ENCODE measurements at regions not wholly inside any gene's neighbourhood (a gene's known extent, or its start where the extent isn't known, plus 50 kb on each side); places are given as distances from the start of the nearest gene placed in this dataset.
"Not testable (repeated sequence)": the region's sequence is repeated elsewhere in the genome, so short reads cannot be mapped to it uniquely, and the experiment has no call there.

DNA sequence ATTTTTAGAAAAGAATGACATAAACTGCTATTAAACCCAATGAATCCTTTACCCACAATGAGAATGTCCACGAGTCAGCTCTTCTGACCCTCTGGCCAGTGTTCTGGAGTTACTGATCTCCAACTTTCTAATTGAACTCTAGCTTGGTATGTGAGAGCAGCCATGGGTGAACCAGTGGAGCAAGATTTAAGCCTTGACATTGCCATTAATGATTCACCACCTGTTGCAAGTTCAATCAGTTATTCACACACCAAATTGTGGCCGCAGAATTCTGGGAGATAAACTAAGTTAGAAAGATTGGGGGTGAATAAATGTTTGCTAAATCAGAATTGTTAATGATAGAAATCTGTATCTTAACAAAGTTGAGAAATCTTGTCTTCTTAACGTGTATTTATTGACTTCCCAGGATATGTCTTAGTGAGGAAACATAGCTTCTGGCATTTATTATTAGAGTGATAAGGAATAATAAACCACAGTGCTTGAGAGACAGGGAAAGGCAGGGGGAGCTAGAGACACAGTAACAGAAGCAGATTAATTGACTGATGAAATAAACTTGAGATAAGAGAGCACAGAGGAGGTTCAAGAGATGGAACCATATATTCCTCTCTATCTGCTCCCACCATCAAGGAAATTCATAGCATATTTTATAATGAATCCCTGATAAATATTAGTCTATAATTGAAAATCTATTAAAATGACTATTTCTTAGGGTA, 96.0 kb upstream of the AGAP9 start:
- not testable (repeated sequence) for ATAC-seq (ENCODE audit: insufficient number of reproducible peaks, low FRiP score, low read depth); H3K9me3 ChIP-seq; H3K4me1 ChIP-seq (ENCODE audit: control insufficient read depth in 1 of 2, low read depth in 2 of 2); H3K36me3 ChIP-seq; H3K4me3 ChIP-seq; H3K27me3 ChIP-seq (replicated peaks; ENCODE audit: insufficient read depth); H3K27ac ChIP-seq; DNase-seq (ENCODE audit: low spot score)

DNA sequence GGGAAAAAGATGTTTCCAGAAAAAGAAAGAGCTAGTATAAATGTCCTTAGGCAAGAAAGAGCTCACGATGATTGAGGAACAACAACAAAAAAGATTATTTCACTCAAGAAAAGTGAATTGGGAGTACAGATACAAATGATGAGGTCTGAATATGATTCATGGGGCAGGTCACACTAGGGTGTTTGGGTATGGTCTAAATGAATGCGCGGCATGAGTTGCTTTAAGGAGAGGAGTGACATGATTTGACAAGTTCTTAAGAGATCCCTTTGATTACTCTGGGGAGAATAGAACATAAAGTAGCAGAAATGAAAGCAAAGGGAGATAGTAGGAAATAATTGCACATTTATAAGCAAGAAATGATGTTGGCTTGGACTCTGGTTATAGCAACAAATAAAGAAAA, 85.9 kb upstream of the AGAP9 start:
- H3K36me3 ChIP-seq; H3K4me3 ChIP-seq; ATAC-seq (ENCODE audit: insufficient number of reproducible peaks, low FRiP score, low read depth); H3K27ac ChIP-seq; H3K27me3 ChIP-seq (replicated peaks; ENCODE audit: insufficient read depth); H3K4me1 ChIP-seq (ENCODE audit: control insufficient read depth in 1 of 2, low read depth in 2 of 2); H3K9me3 ChIP-seq; DNase-seq (ENCODE audit: low spot score): not testable (repeated sequence)

DNA sequence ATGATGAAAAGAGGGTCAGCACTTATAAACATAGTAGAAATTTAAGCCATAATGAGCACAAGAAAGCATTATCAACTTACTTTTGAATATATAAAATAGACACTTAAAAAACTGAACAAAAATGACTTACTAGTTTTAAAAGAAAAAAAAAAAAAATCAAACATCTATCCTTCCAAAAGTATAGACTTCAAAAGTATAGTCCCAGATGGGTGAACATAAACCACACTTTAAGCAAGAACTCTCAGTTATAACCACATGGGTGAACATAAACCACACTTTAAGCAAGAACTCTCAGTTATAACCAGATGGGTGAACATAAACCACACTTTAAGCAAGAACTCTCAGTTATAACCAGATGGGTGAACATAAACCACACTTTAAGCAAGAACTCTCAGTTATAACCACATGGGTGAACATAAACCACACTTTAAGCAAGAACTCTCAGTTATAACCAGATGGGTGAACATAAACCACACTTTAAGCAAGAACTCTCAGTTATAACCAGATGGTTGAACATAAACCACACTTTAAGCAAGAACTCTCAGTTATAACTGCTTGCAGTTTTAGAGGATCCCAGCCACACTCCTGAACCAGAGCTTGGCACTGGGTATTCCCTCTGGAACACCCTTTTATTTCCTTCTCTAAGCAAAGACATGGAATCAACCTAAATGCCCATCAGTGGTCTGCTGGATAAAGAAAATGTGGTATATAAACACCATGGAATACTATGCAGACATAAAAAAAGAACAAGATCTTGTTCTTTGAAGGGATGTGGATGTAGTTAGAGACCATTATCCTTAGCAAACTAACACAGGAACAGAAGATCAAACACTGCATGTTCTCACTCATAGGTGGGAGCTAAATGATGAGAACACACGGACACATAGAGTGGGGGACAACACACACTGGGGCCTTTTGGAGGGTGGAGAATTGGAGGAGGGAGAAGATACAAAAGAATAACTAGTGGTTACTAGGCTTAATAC, 82.6 kb upstream of the AGAP9 start:
- DNase-seq (ENCODE audit: low spot score); H3K4me1 ChIP-seq (ENCODE audit: control insufficient read depth in 1 of 2, low read depth in 2 of 2); H3K27ac ChIP-seq; H3K36me3 ChIP-seq; H3K27me3 ChIP-seq (replicated peaks; ENCODE audit: insufficient read depth); H3K4me3 ChIP-seq; ATAC-seq (ENCODE audit: insufficient number of reproducible peaks, low FRiP score, low read depth); H3K9me3 ChIP-seq: not testable (repeated sequence)

DNA sequence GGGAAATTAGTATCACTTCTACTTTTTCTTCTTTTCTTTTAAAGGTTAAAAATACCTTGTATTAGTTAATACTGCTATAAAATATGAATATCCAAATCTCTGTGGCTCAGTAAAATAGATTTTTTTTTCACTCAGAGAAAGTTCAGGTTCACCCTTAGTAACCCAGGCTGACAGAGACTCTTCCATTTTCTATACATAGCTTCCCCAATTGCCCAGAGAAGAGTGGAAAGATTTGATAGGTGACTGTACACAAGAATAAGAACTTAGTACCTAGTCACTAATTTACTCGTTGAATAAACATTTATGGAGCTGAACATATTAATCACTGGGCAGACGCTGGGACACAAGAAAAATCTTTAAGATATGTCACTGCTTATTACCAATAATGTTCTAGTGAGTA, 77.2 kb upstream of the AGAP9 start:
- not testable (repeated sequence) for H3K27me3 ChIP-seq (replicated peaks; ENCODE audit: insufficient read depth); H3K9me3 ChIP-seq; DNase-seq (ENCODE audit: low spot score); H3K4me3 ChIP-seq; H3K4me1 ChIP-seq (ENCODE audit: control insufficient read depth in 1 of 2, low read depth in 2 of 2); ATAC-seq (ENCODE audit: insufficient number of reproducible peaks, low FRiP score, low read depth); H3K36me3 ChIP-seq; H3K27ac ChIP-seq

DNA sequence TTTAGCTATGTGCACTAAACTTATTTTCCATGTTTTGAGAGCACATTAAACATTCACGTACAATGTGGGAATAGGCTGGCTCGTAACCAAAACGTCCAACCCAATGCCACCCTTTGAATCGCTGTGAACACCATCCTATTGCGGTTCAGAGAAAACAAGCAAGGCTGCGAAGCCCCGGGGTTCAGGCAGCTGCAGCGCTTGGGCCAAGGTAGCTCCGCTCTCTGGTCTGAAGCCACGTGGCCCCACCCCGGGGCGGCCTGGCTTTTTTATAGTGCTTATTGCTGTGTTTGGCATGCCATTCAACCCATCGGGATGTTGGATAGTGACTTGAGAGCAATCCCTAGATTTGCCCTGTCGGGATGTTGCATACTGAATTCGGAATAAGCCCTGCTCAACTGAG, 76.7 kb upstream of the AGAP9 start:
- H3K36me3 ChIP-seq; H3K4me3 ChIP-seq; ATAC-seq (ENCODE audit: insufficient number of reproducible peaks, low FRiP score, low read depth); H3K27ac ChIP-seq; H3K27me3 ChIP-seq (replicated peaks; ENCODE audit: insufficient read depth); DNase-seq (ENCODE audit: low spot score); H3K4me1 ChIP-seq (ENCODE audit: control insufficient read depth in 1 of 2, low read depth in 2 of 2); H3K9me3 ChIP-seq: not testable (repeated sequence)

DNA sequence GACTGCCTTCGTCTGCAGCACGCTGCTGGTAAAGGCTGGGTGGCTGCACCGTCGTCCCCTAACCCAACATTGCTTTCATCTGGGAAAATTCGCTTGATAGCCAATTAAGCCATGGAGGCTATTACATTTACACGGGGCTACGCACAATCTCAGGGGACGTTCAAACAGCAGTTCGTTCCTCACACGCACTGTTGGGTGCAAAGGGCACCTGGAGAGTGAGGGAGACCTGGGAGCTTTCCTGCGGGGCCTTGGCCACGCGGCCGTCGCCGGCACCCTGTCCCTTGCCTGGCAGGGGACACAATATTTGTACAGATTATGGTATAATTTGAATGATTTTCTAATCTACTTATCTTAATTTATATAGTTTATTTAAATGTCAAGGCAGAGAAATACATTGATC, 76.2 kb upstream of the AGAP9 start:
- not testable (repeated sequence) for ATAC-seq (ENCODE audit: insufficient number of reproducible peaks, low FRiP score, low read depth); H3K4me3 ChIP-seq

DNA sequence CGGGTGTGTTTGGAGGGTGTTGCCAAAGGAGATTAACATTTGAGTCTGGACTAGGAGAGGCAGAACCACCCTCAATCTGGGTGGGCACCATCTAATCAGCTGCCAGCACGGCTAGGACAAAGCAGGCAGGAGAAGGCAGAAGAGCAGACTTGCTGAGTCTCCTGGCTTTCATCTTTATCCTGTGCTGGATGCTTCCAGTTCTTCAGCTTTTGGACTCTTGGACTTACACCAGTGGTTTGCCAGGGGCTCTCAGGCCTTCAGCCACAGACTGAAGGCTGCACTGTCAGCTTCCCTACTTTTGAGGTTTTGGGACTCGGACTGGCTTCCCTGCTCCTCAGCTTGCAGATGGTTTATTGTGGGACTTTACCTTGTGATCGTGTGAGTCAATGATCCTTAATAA, 70.4 kb upstream of the AGAP9 start:
- not testable (repeated sequence) for H3K4me3 ChIP-seq; H3K9me3 ChIP-seq; DNase-seq (ENCODE audit: low spot score); ATAC-seq (ENCODE audit: insufficient number of reproducible peaks, low FRiP score, low read depth); H3K4me1 ChIP-seq (ENCODE audit: control insufficient read depth in 1 of 2, low read depth in 2 of 2); H3K27me3 ChIP-seq (replicated peaks; ENCODE audit: insufficient read depth); H3K36me3 ChIP-seq; H3K27ac ChIP-seq

More for the DNA sequence above, 76.2 kb upstream of the AGAP9 start:
- DNase-seq (ENCODE audit: low spot score); H3K27me3 ChIP-seq (replicated peaks; ENCODE audit: insufficient read depth); H3K4me1 ChIP-seq (ENCODE audit: control insufficient read depth in 1 of 2, low read depth in 2 of 2); H3K27ac ChIP-seq; H3K36me3 ChIP-seq; H3K9me3 ChIP-seq: not testable (repeated sequence)

DNA sequence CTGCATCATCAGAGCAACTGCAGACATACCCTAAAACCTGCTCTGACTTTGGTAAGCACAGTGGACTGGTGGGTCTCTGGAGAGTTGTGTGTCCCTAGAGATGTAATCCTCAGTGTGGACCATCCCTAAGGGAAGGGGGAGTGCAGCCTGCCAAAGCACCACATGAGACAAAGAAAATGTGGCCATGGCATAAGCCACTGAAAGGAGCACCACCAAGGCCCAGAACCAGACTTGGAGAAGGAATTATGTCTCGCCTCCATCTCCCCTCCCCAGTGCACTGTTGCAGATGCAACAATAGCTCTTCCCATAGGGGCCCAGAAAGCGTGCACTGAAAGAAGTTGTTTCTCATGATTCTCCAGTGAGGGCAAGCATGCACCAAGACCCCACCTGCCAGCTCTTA, 69.7 kb upstream of the AGAP9 start:
- not testable (repeated sequence) for H3K9me3 ChIP-seq; H3K4me3 ChIP-seq; ATAC-seq (ENCODE audit: insufficient number of reproducible peaks, low FRiP score, low read depth); H3K4me1 ChIP-seq (ENCODE audit: control insufficient read depth in 1 of 2, low read depth in 2 of 2); H3K27me3 ChIP-seq (replicated peaks; ENCODE audit: insufficient read depth); H3K27ac ChIP-seq; H3K36me3 ChIP-seq; DNase-seq (ENCODE audit: low spot score)

DNA sequence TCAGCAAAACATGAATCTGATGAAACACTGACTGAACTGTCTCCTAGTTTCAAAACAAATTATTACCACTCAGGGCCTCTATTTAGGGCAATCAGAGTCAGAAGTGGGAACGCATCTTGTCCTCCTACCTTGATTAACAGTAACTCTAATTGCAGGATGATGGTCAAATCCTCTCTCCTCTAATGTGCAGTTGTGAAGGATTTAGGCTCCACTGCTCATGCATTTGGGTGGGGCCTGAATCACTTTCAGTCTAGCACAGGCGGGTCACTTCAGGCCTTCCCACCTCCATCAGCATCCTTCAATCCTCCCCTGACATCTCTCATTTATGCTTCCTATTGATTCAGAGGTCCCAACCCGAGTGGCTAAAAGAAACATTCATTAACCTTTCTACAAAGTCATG, 67.5 kb upstream of the AGAP9 start:
- ATAC-seq (ENCODE audit: insufficient number of reproducible peaks, low FRiP score, low read depth); H3K27me3 ChIP-seq (replicated peaks; ENCODE audit: insufficient read depth); H3K9me3 ChIP-seq; DNase-seq (ENCODE audit: low spot score); H3K4me1 ChIP-seq (ENCODE audit: control insufficient read depth in 1 of 2, low read depth in 2 of 2); H3K4me3 ChIP-seq; H3K27ac ChIP-seq; H3K36me3 ChIP-seq: not testable (repeated sequence)

DNA sequence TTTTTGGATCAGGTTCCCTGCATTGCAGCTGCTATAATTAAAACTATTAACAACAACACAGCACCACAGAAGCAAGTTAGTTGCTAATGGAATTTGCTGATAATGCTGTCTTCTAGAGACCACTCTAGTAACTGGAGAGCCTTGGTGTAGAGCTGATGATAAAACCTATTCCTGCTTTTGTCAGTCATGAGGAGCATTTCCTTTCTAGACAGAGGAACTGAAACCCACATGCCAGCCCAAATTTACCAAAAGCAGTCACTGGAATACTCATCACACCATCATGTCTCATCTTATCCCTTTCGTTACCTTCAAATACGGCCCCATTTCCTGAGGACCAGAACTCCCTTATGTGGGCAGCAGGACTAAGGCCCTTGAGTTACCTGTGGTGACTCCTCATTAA, 67.1 kb upstream of the AGAP9 start:
- ATAC-seq (ENCODE audit: insufficient number of reproducible peaks, low FRiP score, low read depth); H3K4me1 ChIP-seq (ENCODE audit: control insufficient read depth in 1 of 2, low read depth in 2 of 2); H3K27ac ChIP-seq; H3K9me3 ChIP-seq; DNase-seq (ENCODE audit: low spot score); H3K36me3 ChIP-seq; H3K27me3 ChIP-seq (replicated peaks; ENCODE audit: insufficient read depth); H3K4me3 ChIP-seq: not testable (repeated sequence)

DNA sequence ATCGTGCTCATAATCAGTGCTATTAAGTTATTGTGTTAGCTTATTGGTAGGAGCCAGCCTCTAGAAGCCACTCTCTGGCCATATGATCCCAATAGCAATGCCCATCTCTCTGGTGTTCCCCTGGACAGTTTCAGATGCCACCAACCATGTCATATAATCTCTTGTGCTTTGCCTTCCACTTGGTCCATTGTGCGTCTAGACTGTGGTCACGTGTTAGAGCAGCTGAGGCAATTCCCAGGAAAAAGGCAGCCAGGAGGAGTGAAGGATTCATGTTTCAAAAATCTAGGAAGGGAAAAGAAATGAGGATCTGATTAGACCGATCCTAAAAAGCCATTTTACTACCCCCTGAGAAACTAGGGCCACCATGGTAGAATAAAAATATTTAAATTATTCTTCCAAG, 58.6 kb upstream of the AGAP9 start:
- not testable (repeated sequence) for ATAC-seq (ENCODE audit: insufficient number of reproducible peaks, low FRiP score, low read depth); H3K4me1 ChIP-seq (ENCODE audit: control insufficient read depth in 1 of 2, low read depth in 2 of 2); H3K27me3 ChIP-seq (replicated peaks; ENCODE audit: insufficient read depth); H3K27ac ChIP-seq; H3K4me3 ChIP-seq; H3K36me3 ChIP-seq; DNase-seq (ENCODE audit: low spot score); H3K9me3 ChIP-seq

DNA sequence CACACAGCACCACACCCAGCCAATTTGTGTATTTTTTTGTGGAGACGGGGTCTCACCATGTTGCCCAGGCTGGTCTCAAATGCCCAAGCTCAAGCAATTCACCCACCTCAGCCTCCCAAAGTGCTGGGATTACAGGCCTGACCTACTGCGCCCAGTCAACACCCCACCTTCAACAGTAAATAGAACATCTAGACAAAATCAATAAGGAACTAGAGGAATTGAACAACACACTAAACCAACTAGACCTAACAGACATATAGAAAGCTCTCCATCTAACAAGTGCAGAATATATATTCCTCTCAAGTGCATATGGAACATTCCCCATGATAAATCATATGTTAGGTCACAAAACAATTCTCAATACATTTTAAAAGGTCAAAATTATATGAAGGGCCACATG, 56.6 kb upstream of the AGAP9 start:
- not testable (repeated sequence) for H3K27ac ChIP-seq; H3K4me1 ChIP-seq (ENCODE audit: control insufficient read depth in 1 of 2, low read depth in 2 of 2); H3K27me3 ChIP-seq (replicated peaks; ENCODE audit: insufficient read depth); ATAC-seq (ENCODE audit: insufficient number of reproducible peaks, low FRiP score, low read depth); H3K36me3 ChIP-seq; DNase-seq (ENCODE audit: low spot score); H3K9me3 ChIP-seq; H3K4me3 ChIP-seq

Measured in thoracic aorta (tissue), 2 donors.